ENCODE measurements at regions not wholly inside any gene's neighbourhood (a gene's known extent, or its start where the extent isn't known, plus 50 kb on each side); places are given as distances from the start of the nearest gene placed in this dataset.

- no peak for DNase-seq
- ChIA-PET CTCF (no interaction called here), POLR2A (no interaction called here)
- Histone ChIP-seq H3K9ac (ENCODE audit: low read length) (no peak overlapping the region), H3K4me2 (replicated peaks; ENCODE audit: low read depth, low read length, poor library complexity, severe bottlenecking) (no peak overlapping the region), H4K20me1 (ENCODE audit: control insufficient read depth, insufficient read depth, low read length, poor library complexity, severe bottlenecking) (no peaks in the 10 kb centered on the region), H3K4me1 (ENCODE audit: control insufficient read depth in 2 of 2, insufficient read depth in 2 of 2, low read length in 2 of 2) (peaks cover 0 to 3% of the 10 kb centered on the region in 2 donors), H3K27me3 (replicated peaks in 1 of 4; ENCODE audit: control extremely low read depth in 1 of 4, control insufficient read depth in 3 of 4, insufficient read depth in 4 of 4, low read length in 3 of 4) (no peaks in the 10 kb centered on the region), H3K36me3 (replicated peaks in 1 of 2; ENCODE audit: control extremely low read depth in 1 of 2, control insufficient read depth in 1 of 2, extremely low read depth in 1 of 2, insufficient read depth in 2 of 2, low read length in 1 of 2) (no peaks in the 10 kb centered on the region), H3K27ac (ENCODE audit: low read length in 2 of 2) (no peak overlapping the region), H3K79me2 (ENCODE audit: control insufficient read depth, insufficient read depth, low read length) (no peaks in the 10 kb centered on the region), H3K4me3 (ENCODE audit: control extremely low read depth in 1 of 5, extremely low read depth in 1 of 5, insufficient read depth in 1 of 5, low read depth in 2 of 5, low read length in 4 of 5) (no peak overlapping the region), H3K9me3 (ENCODE audit: control extremely low read depth in 1 of 3, control insufficient read depth in 2 of 3, insufficient read depth in 1 of 3, low read length in 2 of 3) (no peaks in the 10 kb centered on the region), H2AFZ (ENCODE audit: insufficient read depth, low read depth, low read length, poor library complexity, severe bottlenecking) (no peak overlapping the region)
- no CpG with 5 or more reads among the region's 1 CpG for WGBS (ENCODE audit: insufficient coverage)
- no peak overlapping the region for H3K4me3 Mint-ChIP-seq
- peaks cover 3% of the 10 kb centered on the region for H3K27me3 Mint-ChIP-seq
- TF ChIP-seq CTCF (IDR thresholded peaks at IDR 0.05): no peak
- no peak for TF ChIP-seq EZH2 (IDR thresholded peaks at IDR 0.05; ENCODE audit: borderline replicate concordance, insufficient read depth, low read depth, low read length, poor library complexity, severe bottlenecking)
- intact Hi-C loops (cut with micrococcal nuclease): no loop called here
- no peak for ATAC-seq (ENCODE audit: low read depth)
- H3K4me1 Mint-ChIP-seq: no peaks in the 10 kb centered on the region
- no peak overlapping the region for H3K27ac Mint-ChIP-seq
- H3K9me3 Mint-ChIP-seq (ENCODE audit: insufficient read depth): no peaks in the 10 kb centered on the region
Observed at GRCh38 chr9:107982001-107982400, 492.4 kb upstream of the KLF4 start.

GRCh38 chr9:107980984-107981383 is 491.4 kb upstream of the KLF4 start:
- ATAC-seq (ENCODE audit: low read depth): no peak

More at GRCh38 chr9:107980984-107981383, 491.4 kb upstream of the KLF4 start:
- Mint-ChIP-seq H3K27me3 (peaks cover 5% of the 10 kb centered on the region), H3K9me3 (ENCODE audit: insufficient read depth) (no peaks in the 10 kb centered on the region), H3K27ac (no peak overlapping the region), H3K4me1 (no peaks in the 10 kb centered on the region), H3K4me3 (no peak overlapping the region)
- no peak overlapping the region for H3K27ac ChIP-seq (ENCODE audit: low read length in 2 of 2)
- no peaks in the 10 kb centered on the region for H3K79me2 ChIP-seq (ENCODE audit: control insufficient read depth, insufficient read depth, low read length)
- ChIA-PET CTCF (no interaction called here), POLR2A (no interaction called here)
- no CpG with 5 or more reads among the region's 2 CpGs for WGBS (ENCODE audit: insufficient coverage)
- no peak for DNase-seq
- no peaks in the 10 kb centered on the region for H3K27me3 ChIP-seq (replicated peaks in 1 of 4; ENCODE audit: control extremely low read depth in 1 of 4, control insufficient read depth in 3 of 4, insufficient read depth in 4 of 4, low read length in 3 of 4)
- TF ChIP-seq EZH2 (IDR thresholded peaks at IDR 0.05; ENCODE audit: borderline replicate concordance, insufficient read depth, low read depth, low read length, poor library complexity, severe bottlenecking) (no peak), CTCF (IDR thresholded peaks at IDR 0.05) (no peak)
- H3K4me1 ChIP-seq (ENCODE audit: control insufficient read depth in 2 of 2, insufficient read depth in 2 of 2, low read length in 2 of 2): peaks cover 0 to 3% of the 10 kb centered on the region in 2 donors
- H2AFZ ChIP-seq (ENCODE audit: insufficient read depth, low read depth, low read length, poor library complexity, severe bottlenecking): no peak overlapping the region
- H3K9ac ChIP-seq (ENCODE audit: low read length): no peak overlapping the region
- H3K9me3 ChIP-seq (ENCODE audit: control extremely low read depth in 1 of 3, control insufficient read depth in 2 of 3, insufficient read depth in 1 of 3, low read length in 2 of 3): peaks cover 0 to 5% (median 0%) of the 10 kb centered on the region in 3 donors
- no peaks in the 10 kb centered on the region for H4K20me1 ChIP-seq (ENCODE audit: control insufficient read depth, insufficient read depth, low read length, poor library complexity, severe bottlenecking)
- H3K4me3 ChIP-seq (ENCODE audit: control extremely low read depth in 1 of 5, extremely low read depth in 1 of 5, insufficient read depth in 1 of 5, low read depth in 2 of 5, low read length in 4 of 5): no peak overlapping the region
- no peaks in the 10 kb centered on the region for H3K36me3 ChIP-seq (replicated peaks in 1 of 2; ENCODE audit: control extremely low read depth in 1 of 2, control insufficient read depth in 1 of 2, extremely low read depth in 1 of 2, insufficient read depth in 2 of 2, low read length in 1 of 2)
- intact Hi-C loops (cut with micrococcal nuclease): no loop called here
- H3K4me2 ChIP-seq (replicated peaks; ENCODE audit: low read depth, low read length, poor library complexity, severe bottlenecking): no peak overlapping the region

All from B cell (primary cell).